ENCODE measurements at regions not wholly inside any gene's neighbourhood (a gene's known extent, or its start where the extent isn't known, plus 50 kb on each side); places are given as distances from the start of the nearest gene placed in this dataset.
A peak's percentile ranks its signal among the peaks of the same experiment; 100 is the strongest.

- peak; percentile 40 to 41 for DNase-seq (ENCODE audit: low read depth in 2 of 2)
Measured at GRCh38 chr6:2503816-2504494, 246.8 kb downstream of the MYLK4 start.

GRCh38 chr6:2502998-2503674, 247.6 kb downstream of the MYLK4 start:
- DNase-seq (ENCODE audit: low read depth in 2 of 2), result no peak

GRCh38 chr6:2502096-2502997, 248.4 kb downstream of the MYLK4 start:
- no peak for DNase-seq (ENCODE audit: low read depth in 2 of 2)

GRCh38 chr6:2497922-2498623, 252.6 kb downstream of the MYLK4 start:
- no peak for DNase-seq (ENCODE audit: low read depth in 2 of 2)

- DNase-seq (ENCODE audit: low read depth in 2 of 2), result no peak
Measured at GRCh38 chr6:2496291-2496690, 250.9 kb upstream of the GMDS start.

- DNase-seq (ENCODE audit: low read depth in 2 of 2), result no peak
Measured at GRCh38 chr6:2492686-2493523, 247.5 kb upstream of the GMDS start.

GRCh38 chr6:2491137-2491536, 245.7 kb upstream of the GMDS start:
- no peak for DNase-seq (ENCODE audit: low read depth in 2 of 2)

- no peak for DNase-seq (ENCODE audit: low read depth in 2 of 2)
Measured at GRCh38 chr6:2488578-2488977, 243.2 kb upstream of the GMDS start.

GRCh38 chr6:2485116-2485515, 239.7 kb upstream of the GMDS start:
- DNase-seq (ENCODE audit: low read depth in 2 of 2), result no peak

- DNase-seq (ENCODE audit: low read depth in 2 of 2), result no peak
Measured at GRCh38 chr6:2482773-2483172, 237.4 kb upstream of the GMDS start.

- DNase-seq (ENCODE audit: low read depth in 2 of 2), result no peak
Measured at GRCh38 chr6:2481307-2481706, 235.9 kb upstream of the GMDS start.

GRCh38 chr6:2480267-2480966, 235.0 kb upstream of the GMDS start:
- no peak for DNase-seq (ENCODE audit: low read depth in 2 of 2)

GRCh38 chr6:2478200-2478599, 232.8 kb upstream of the GMDS start:
- peak; percentile 28 to 31 for DNase-seq (ENCODE audit: low read depth in 2 of 2)

GRCh38 chr6:2477666-2478065, 232.3 kb upstream of the GMDS start:
- DNase-seq (ENCODE audit: low read depth in 2 of 2), result peak; percentile 25 to 44

GRCh38 chr6:2477250-2477649, 231.8 kb upstream of the GMDS start:
- no peak for DNase-seq (ENCODE audit: low read depth in 2 of 2)

- no peak for DNase-seq (ENCODE audit: low read depth in 2 of 2)
Measured at GRCh38 chr6:2476376-2476775, 231.0 kb upstream of the GMDS start.

- DNase-seq (ENCODE audit: low read depth in 2 of 2), result no peak
Measured at GRCh38 chr6:2471472-2471871, 226.1 kb upstream of the GMDS start.

GRCh38 chr6:2469428-2469827, 224.0 kb upstream of the GMDS start:
- no peak for DNase-seq (ENCODE audit: low read depth in 2 of 2)

GRCh38 chr6:2468601-2468955, 223.2 kb upstream of the GMDS start:
- DNase-seq (ENCODE audit: low read depth in 2 of 2), result no peak

- DNase-seq (ENCODE audit: low read depth in 2 of 2), result no peak
Measured at GRCh38 chr6:2467929-2468600, 222.7 kb upstream of the GMDS start.
